Thyroid gland (tissue), 4 donors: ENCODE measurements at regions not wholly inside any gene's neighbourhood (a gene's known extent, or its start where the extent isn't known, plus 50 kb on each side); places are given as distances from the start of the nearest gene placed in this dataset.

Experiments used
- DNase-seq, 2 donors: peaks; one replicate each; pipeline ENCODE4 v3.0.0-alpha.2; 2019
- H3K27ac ChIP-seq, 3 donors: fragments of 200-600 bp; sonication (generic); 1 replicate in 2 of 3; 2 replicates in 1 of 3; pipeline ENCODE4 v1.5.1; 2016 to 2019; ENCODE audit warnings: mild to moderate bottlenecking in 1 of 3, moderate library complexity in 1 of 3
- H3K27me3 ChIP-seq: fragments of 200-600 bp; sonication (generic); one replicate; pipeline ENCODE4 v1.5.1; 2019
- H3K36me3 ChIP-seq, 2 donors: fragments of 200-600 bp; sonication (generic); one replicate each; pipeline ENCODE4 v1.5.1; 2016 to 2019
- H3K4me1 ChIP-seq, 2 donors: fragments of 200-600 bp; sonication (generic); one replicate each; pipeline ENCODE4 v1.5.1; 2017 to 2019
- H3K4me3 ChIP-seq, 3 donors: fragments of 200-600 bp; sonication (generic); replicated peaks in 1 of 3; 1 replicate in 2 of 3; 2 replicates in 1 of 3; pipeline ENCODE4 v1.5.1; 2016; ENCODE audit warnings: mild to moderate bottlenecking in 1 of 3
- H3K9me3 ChIP-seq: fragments of 200-600 bp; sonication (generic); one replicate; pipeline ENCODE4 v1.5.1; 2017
- CTCF ChIP-seq, 6 experiments: fragments of 200-600 bp in 3 of 6; fragments of 450-650 bp in 3 of 6; sonication (generic) in 3 of 6; IDR thresholded peaks; one replicate each; pipeline ENCODE4 v1.5.1; 2016 to 2019; ENCODE audit warnings: antibody characterized with exemption in 6 of 6, mild to moderate bottlenecking in 2 of 6, inconsistent platforms in 1 of 6, moderate library complexity in 1 of 6
- POLR2A ChIP-seq, 2 donors: fragments of 450-650 bp; IDR thresholded peaks; one replicate each; pipeline ENCODE4 v1.6.1; 2017; ENCODE audit warnings: antibody characterized with exemption in 2 of 2, mild to moderate bottlenecking in 2 of 2, moderate library complexity in 1 of 2
- WGBS, 2 donors: methylation state at CpG; one replicate each; pipeline ENCODE4 v1.1.5; 2017; 5-methylcytosine and 5-hydroxymethylcytosine counted together
- intact Hi-C: fragments of 100-400 bp; cut with DNase I; formaldehyde crosslinking; loops from one replicate; pipeline ENCODE4 v1.15.1; 2023

DNA sequence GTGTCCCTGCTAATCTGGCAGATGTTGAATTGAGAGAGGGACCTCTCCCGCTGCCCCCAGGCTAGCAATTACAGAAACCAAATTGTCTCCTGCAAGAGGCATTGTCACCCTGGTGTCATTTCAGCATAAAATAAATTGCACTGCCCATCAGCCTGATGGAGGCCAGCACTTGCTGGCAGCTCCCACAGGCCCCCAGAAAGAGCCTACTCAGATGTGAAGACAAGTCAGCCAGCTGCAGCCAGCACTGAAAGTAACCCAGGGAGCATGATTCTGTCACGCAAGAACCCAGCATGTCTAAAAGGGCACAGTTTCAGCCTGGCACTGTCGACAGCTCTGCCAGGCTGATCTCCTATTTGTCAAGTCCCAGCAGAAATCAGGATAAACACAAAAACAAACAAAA lies 110.3 kb upstream of the CTTNBP2NL start:
- Histone ChIP-seq H3K4me1 (no peaks in the 10 kb centered on the region), H3K27me3 (no peaks in the 10 kb centered on the region), H3K4me3 (no peak overlapping the region), H3K27ac (no peak overlapping the region), H3K9me3 (no peaks in the 10 kb centered on the region), H3K36me3 (no peaks in the 10 kb centered on the region)
- TF ChIP-seq POLR2A (IDR thresholded peaks at IDR 0.05) (no peak), CTCF (IDR thresholded peaks at IDR 0.05) (no peak)
- no peak for DNase-seq
- WGBS, 2 donors, result 86 to 89% methylated on average over 3 of the region's 3 CpGs
- intact Hi-C loops, result no loop called here

DNA sequence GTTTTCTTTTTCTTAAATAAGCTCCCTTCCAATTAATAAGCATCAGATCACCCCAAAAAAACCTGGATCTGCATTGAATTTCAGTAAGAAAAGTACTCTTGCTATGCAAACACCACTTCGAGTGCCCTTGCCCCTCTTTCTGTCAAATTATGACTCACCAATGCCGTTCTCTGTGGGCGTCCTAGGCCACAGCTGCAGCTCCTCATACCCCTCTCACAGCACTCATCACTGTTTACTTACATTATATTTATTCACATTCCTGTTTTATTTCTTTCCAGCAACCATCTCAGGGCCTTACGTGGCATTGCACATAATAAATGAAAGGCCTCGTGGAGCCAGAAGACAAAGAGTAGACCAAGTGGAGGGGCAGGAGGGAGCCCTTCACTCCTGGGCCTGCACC lies 99.1 kb upstream of the CTTNBP2NL start:
- H3K27me3 ChIP-seq, result no peaks in the 10 kb centered on the region
- H3K4me3 ChIP-seq, result no peak overlapping the region
- WGBS, 2 donors, result 76 to 82% methylated on average over 5 of the region's 5 CpGs
- intact Hi-C loops, result no loop called here
- H3K36me3 ChIP-seq, result no peaks in the 10 kb centered on the region
- no peak for DNase-seq
- TF ChIP-seq CTCF (IDR thresholded peaks at IDR 0.05) (no peak), POLR2A (IDR thresholded peaks at IDR 0.05) (no peak)
- H3K27ac ChIP-seq, result no peak overlapping the region
- no peaks in the 10 kb centered on the region for H3K9me3 ChIP-seq
- H3K4me1 ChIP-seq, result no peaks in the 10 kb centered on the region

DNA sequence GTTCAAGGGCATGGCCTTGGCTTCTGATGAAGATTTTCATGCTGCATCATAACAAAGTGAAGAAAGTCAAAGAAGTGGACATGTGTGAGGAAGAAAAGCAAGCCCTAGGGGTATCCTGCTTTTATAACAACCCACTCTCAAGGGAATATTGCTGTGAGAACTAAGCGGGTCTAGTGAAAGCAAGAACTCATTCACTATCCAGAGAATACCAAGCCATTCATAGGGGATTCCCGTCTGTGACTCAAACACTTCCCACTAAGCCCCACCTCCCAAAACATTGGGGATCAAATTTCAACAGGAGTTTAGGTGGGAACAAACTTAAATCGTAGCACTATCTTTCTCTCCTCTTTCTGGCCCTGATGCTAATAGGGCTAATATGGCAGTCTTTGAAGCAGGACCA lies 98.5 kb upstream of the CTTNBP2NL start:
- 43 to 53% methylated on average over 3 of the region's 3 CpGs for WGBS, 2 donors
- H3K4me3 ChIP-seq, result no peak overlapping the region
- H3K4me1 ChIP-seq, result no peaks in the 10 kb centered on the region
- DNase-seq, result no peak
- H3K36me3 ChIP-seq, result no peaks in the 10 kb centered on the region
- no peak for TF ChIP-seq CTCF (IDR thresholded peaks at IDR 0.05)
- TF ChIP-seq POLR2A (IDR thresholded peaks at IDR 0.05), result no peak
- H3K9me3 ChIP-seq, result no peaks in the 10 kb centered on the region
- no peak overlapping the region for H3K27ac ChIP-seq
- no peaks in the 10 kb centered on the region for H3K27me3 ChIP-seq
- intact Hi-C loops, result no loop called here

DNA sequence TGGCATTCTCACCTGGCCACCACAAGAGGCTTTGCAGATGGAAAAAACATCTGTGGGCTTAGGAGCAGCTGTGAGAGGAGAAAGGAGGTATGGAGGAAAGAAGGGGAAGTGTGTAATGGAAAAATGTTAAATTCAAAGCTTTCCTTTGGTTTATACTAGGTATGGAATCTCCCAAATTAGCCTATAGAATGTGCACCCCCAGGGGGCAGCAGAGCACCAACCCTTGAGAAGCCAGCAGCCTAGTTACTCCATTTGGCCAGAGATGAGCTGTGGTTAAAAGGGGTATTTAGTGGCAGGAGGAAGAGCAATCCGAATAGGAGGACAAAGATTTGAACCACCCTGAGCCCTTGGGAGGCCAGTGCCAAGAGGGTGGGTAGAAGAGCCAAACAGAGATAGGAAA lies 97.5 kb upstream of the CTTNBP2NL start:
- H3K4me3 ChIP-seq, result no peak overlapping the region
- WGBS, 2 donors, result 24 to 42% methylated on average over 1 of the region's 1 CpG
- no peaks in the 10 kb centered on the region for H3K9me3 ChIP-seq
- peak in 2 of 6 experiments; percentile 19 to 49 for TF ChIP-seq CTCF (IDR thresholded peaks at IDR 0.05)
- no peak for TF ChIP-seq POLR2A (IDR thresholded peaks at IDR 0.05)
- no peak overlapping the region for H3K27ac ChIP-seq
- peak; percentile 6 to 35 for DNase-seq
- no peaks in the 10 kb centered on the region for H3K36me3 ChIP-seq
- intact Hi-C loops, result no loop called here
- H3K4me1 ChIP-seq, result no peaks in the 10 kb centered on the region
- no peaks in the 10 kb centered on the region for H3K27me3 ChIP-seq

DNA sequence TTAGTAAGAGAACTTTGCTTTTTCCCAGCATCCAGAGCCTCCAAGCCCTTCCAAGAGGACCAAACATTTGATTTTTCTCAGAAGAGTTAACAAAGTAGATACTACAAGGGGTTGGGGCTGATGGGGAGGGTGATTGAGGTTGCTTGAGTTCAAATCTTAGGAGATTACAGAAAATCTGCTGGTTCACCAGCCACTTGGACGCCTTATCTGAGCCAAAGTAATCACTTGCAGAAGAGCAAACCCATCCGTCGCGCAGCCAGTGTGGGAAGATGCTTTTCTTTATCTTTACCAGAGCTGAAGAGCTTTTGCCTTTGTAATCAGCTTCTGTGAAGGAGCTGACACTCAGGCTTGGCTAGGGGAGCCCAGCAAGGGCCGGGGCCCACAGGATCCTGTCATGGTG lies 91.9 kb upstream of the CTTNBP2NL start:
- Histone ChIP-seq H3K27ac (peak overlapping the region in 1 of 3 donors; percentile 22), H3K9me3 (no peaks in the 10 kb centered on the region), H3K36me3 (no peaks in the 10 kb centered on the region), H3K27me3 (no peaks in the 10 kb centered on the region), H3K4me1 (peaks cover 0 to 4% of the 10 kb centered on the region in 2 donors), H3K4me3 (no peak overlapping the region)
- no peak for DNase-seq
- 53 to 61% methylated on average over 3 to 5 of the region's 5 CpGs for WGBS, 2 donors
- intact Hi-C loops, result no loop called here
- TF ChIP-seq POLR2A (IDR thresholded peaks at IDR 0.05) (no peak), CTCF (IDR thresholded peaks at IDR 0.05) (no peak)
